Naive thymus-derived CD4-positive, alpha-beta T cell (primary cell): ENCODE measurements at regions not wholly inside any gene's neighbourhood (a gene's known extent, or its start where the extent isn't known, plus 50 kb on each side); places are given as distances from the start of the nearest gene placed in this dataset.

Source experiments
- ATAC-seq: fragments of 150-1000 bp; cut with Tn5 transposase; 2 replicates; pipeline ENCODE4 v1.10.0; 2021; ENCODE audit warnings: mild to moderate bottlenecking, moderate library complexity
- CTCF ChIA-PET: fragments of 350-600 bp; sonication (Branson Sonifier 250); formaldehyde crosslinking; loops from one replicate; lab custom pipeline; 2021; ENCODE audit warnings: antibody characterized with exemption; lab: Charles Lee
- POLR2A ChIA-PET: fragments of 350-600 bp; sonication (Branson Sonifier 250); formaldehyde crosslinking; loops from one replicate; lab custom pipeline; 2021; ENCODE audit warnings: antibody characterized with exemption, inconsistent platforms; lab: Charles Lee
- DNase-seq, 9 donors: peaks; one replicate each; pipeline versions ENCODE4 v3.0.0 to v3.0.0-alpha.2; 2020 to 2022; ENCODE audit warnings: mixed read lengths in 1 of 9
- H3K27ac ChIP-seq: one replicate; pipeline ENCODE4 v1.7.0; 2013; ENCODE audit warnings: mild to moderate bottlenecking, low read depth, low read length, moderate library complexity
- H3K27me3 ChIP-seq, 2 donors: one replicate each; pipeline ENCODE4 v1.7.0; 2013; ENCODE audit warnings: low read length in 2 of 2, mild to moderate bottlenecking in 2 of 2, moderate library complexity in 2 of 2; ENCODE audit not compliant: control insufficient read depth in 2 of 2, insufficient read depth in 2 of 2
- H3K36me3 ChIP-seq, 3 experiments: 1 replicate in 2 of 3; 2 replicates in 1 of 3; pipeline ENCODE4 v1.7.0; 2013; ENCODE audit warnings: low read length in 3 of 3, mild to moderate bottlenecking in 3 of 3, moderate library complexity in 1 of 3; ENCODE audit not compliant: insufficient read depth in 3 of 3, control insufficient read depth in 2 of 3
- H3K4me1 ChIP-seq, 2 donors: one replicate each; pipeline ENCODE4 v1.7.0; 2013; ENCODE audit warnings: low read length in 2 of 2, mild to moderate bottlenecking in 2 of 2, moderate library complexity in 1 of 2; ENCODE audit not compliant: control insufficient read depth in 2 of 2, insufficient read depth in 2 of 2
- H3K4me3 ChIP-seq: 2 replicates; pipeline ENCODE4 v1.7.0; 2013; ENCODE audit warnings: mild to moderate bottlenecking, low read length
- H3K9me3 ChIP-seq, 3 experiments: 1 replicate in 2 of 3; 2 replicates in 1 of 3; pipeline ENCODE4 v1.7.0; 2013; ENCODE audit warnings: low read length in 3 of 3; ENCODE audit not compliant: control insufficient read depth in 2 of 3
- H3K27ac Mint-ChIP-seq, 9 donors: one replicate each; pipeline ENCODE4 v1.8.0; 2020 to 2022; ENCODE audit warnings: mixed read lengths in 9 of 9, mild to moderate bottlenecking in 8 of 9, moderate library complexity in 5 of 9, inconsistent platforms in 2 of 9
- H3K27me3 Mint-ChIP-seq, 5 donors: one replicate each; pipeline ENCODE4 v1.8.0; 2021 to 2022; ENCODE audit warnings: mixed read lengths in 5 of 5, mild to moderate bottlenecking in 1 of 5
- H3K36me3 Mint-ChIP-seq, 5 donors: one replicate each; pipeline ENCODE4 v1.8.0; 2020 to 2022; ENCODE audit warnings: mixed read lengths in 5 of 5, mild to moderate bottlenecking in 3 of 5, inconsistent platforms in 1 of 5
- H3K4me1 Mint-ChIP-seq, 7 donors: one replicate each; pipeline ENCODE4 v1.8.0; 2020 to 2022; ENCODE audit warnings: mixed read lengths in 7 of 7, mild to moderate bottlenecking in 3 of 7, inconsistent platforms in 1 of 7
- H3K4me3 Mint-ChIP-seq, 10 donors: one replicate each; pipeline ENCODE4 v1.8.0; 2020 to 2022; ENCODE audit warnings: mild to moderate bottlenecking in 10 of 10, mixed read lengths in 10 of 10, moderate library complexity in 6 of 10, inconsistent platforms in 2 of 10
- H3K9me3 Mint-ChIP-seq, 11 donors: one replicate each; pipeline ENCODE4 v1.8.0; 2020 to 2022; ENCODE audit warnings: mixed read lengths in 11 of 11, mild to moderate bottlenecking in 4 of 11, inconsistent platforms in 1 of 11, moderate library complexity in 1 of 11
- intact Hi-C, 2 donors: fragments of 100-400 bp; cut with micrococcal nuclease; formaldehyde crosslinking; loops; one replicate each; pipeline ENCODE4 v1.15.1; 2023

DNA sequence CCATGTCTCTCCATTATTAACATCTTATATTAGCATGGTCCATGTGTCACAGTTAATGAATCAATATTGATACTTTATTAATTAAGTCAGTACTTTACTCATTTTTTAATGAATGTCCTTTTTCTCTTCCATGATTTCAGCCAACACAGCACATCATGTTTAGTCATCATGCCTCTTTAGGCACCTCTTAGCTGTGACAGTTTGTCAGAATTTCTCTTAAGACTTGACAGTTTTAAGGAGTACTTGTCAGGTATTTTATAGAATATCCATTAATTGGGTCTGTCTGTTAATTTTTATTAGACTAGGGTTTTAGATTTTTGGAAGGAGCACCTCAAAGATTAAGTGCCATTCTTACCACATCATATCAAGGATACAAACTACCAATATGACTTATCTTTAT is 729.4 kb downstream of the HACE1 start:
- Histone ChIP-seq H3K9me3 (no peaks in the 10 kb centered on the region), H3K4me1 (no peaks in the 10 kb centered on the region), H3K4me3 (no peak overlapping the region), H3K27ac (no peak overlapping the region), H3K27me3 (no peaks in the 10 kb centered on the region), H3K36me3 (no peaks in the 10 kb centered on the region)
- no peaks in the 10 kb centered on the region for H3K4me1 Mint-ChIP-seq
- no peak overlapping the region for H3K27ac Mint-ChIP-seq
- H3K9me3 Mint-ChIP-seq: peaks cover 0 to 5% (median 0%) of the 10 kb centered on the region in 11 donors
- no peak for DNase-seq
- CTCF ChIA-PET: no interaction called here
- no peaks in the 10 kb centered on the region for H3K36me3 Mint-ChIP-seq
- H3K27me3 Mint-ChIP-seq: no peaks in the 10 kb centered on the region
- no peak overlapping the region for H3K4me3 Mint-ChIP-seq
- ATAC-seq: no peak
- POLR2A ChIA-PET: no interaction called here
- intact Hi-C loops: no loop called here

DNA sequence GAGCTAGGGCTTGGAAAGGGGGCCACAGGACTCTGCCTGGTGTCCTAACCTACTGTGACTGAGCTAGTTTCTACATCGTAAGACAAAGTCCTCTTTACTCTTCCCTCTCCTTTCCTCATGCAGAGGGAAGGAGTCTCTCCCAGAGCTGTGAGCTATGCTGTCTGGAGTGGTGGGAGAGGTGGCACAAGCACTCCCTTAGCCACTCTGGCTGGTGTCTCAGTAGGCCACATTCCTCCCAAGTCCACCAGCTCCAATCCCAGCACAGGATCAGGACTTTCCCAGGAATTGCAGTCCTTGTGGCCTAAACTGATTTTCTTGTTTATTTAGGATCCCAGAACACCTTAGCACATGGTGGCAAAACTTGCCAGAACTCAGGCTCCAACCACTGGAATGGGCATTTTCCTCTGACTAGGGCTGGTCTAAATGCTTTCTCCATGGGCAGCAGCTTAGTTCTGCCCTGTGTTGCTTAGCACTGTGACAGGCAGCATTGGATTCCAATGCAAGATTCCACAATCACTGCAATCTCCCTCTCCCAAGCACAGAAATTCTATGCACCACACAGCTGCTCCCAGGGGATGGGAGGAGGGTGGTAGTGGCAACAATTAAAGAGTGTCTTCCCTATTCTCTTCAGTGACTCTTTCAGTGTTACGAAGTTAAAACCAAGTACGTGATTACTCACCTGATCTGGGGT is 733.3 kb downstream of the HACE1 start:
- H3K9me3 Mint-ChIP-seq: peaks cover 0 to 17% (median 0%) of the 10 kb centered on the region in 11 donors
- H3K4me3 Mint-ChIP-seq: no peak overlapping the region
- no peak overlapping the region for H3K4me3 ChIP-seq
- POLR2A ChIA-PET: no interaction called here
- CTCF ChIA-PET: no interaction called here
- no peaks in the 10 kb centered on the region for H3K4me1 ChIP-seq
- no peaks in the 10 kb centered on the region for H3K36me3 Mint-ChIP-seq
- no peaks in the 10 kb centered on the region for H3K36me3 ChIP-seq
- no peak overlapping the region for H3K27ac Mint-ChIP-seq
- no peaks in the 10 kb centered on the region for H3K27me3 ChIP-seq
- intact Hi-C loops: no loop called here
- DNase-seq (no peak), ATAC-seq (peak; percentile 16)
- no peaks in the 10 kb centered on the region for H3K4me1 Mint-ChIP-seq
- no peak overlapping the region for H3K27ac ChIP-seq
- no peaks in the 10 kb centered on the region for H3K27me3 Mint-ChIP-seq
- no peaks in the 10 kb centered on the region for H3K9me3 ChIP-seq

DNA sequence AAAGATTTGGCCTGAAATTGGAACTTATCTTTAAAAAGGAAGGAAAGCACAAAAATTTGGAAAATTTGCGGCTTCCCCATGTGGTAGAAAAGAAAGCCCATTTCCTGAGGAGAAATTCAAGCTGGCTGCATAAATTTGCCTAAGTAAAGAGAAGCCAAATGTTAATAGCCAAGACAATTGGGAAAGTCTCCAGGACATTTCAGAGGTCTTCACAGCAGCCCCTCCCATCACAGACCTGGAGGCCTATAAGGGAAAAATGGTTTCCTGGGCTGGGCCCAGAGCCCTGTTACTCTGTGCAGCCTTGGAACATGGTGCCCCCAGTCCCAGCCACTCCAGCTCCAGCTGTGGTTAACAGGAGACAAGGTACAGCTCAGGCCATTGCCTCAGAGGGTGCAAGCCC is 736.5 kb downstream of the HACE1 start:
- no peak for DNase-seq
- peaks cover 0 to 25% (median 0%) of the 10 kb centered on the region in 11 donors for H3K9me3 Mint-ChIP-seq
- intact Hi-C loops: no loop called here

DNA sequence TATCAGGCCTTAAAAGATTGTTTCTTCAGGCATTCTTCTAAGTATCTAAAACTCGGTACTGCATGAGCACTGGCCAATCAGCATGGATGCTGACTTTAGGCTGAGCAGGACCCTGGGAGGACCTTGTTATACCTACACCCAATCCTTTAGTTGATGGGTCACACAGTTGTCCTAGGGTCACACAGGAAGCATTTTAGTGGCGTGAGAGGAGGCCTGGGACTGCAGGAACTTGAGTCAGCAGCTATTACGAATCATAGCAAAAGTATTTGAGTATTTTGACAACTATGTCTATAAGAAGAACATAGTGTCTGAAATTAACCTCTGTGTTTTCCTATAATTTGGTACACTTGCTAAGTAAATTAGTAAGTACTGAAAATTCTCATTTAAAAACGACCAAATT is 741.4 kb downstream of the HACE1 start:
- H3K4me1 ChIP-seq: no peaks in the 10 kb centered on the region
- H3K4me1 Mint-ChIP-seq: no peaks in the 10 kb centered on the region
- H3K36me3 ChIP-seq: no peaks in the 10 kb centered on the region
- no peak for ATAC-seq
- H3K4me3 Mint-ChIP-seq: no peak overlapping the region
- no peak overlapping the region for H3K4me3 ChIP-seq
- H3K27me3 Mint-ChIP-seq: no peaks in the 10 kb centered on the region
- H3K27me3 ChIP-seq: no peaks in the 10 kb centered on the region
- no peak overlapping the region for H3K27ac ChIP-seq
- DNase-seq: no peak
- no peaks in the 10 kb centered on the region for H3K36me3 Mint-ChIP-seq
- H3K27ac Mint-ChIP-seq: no peak overlapping the region
- peaks cover 0 to 19% (median 0%) of the 10 kb centered on the region in 11 donors for H3K9me3 Mint-ChIP-seq
- CTCF ChIA-PET: no interaction called here
- POLR2A ChIA-PET: no interaction called here
- intact Hi-C loops: no loop called here
- no peaks in the 10 kb centered on the region for H3K9me3 ChIP-seq

More for the DNA sequence above, 736.5 kb downstream of the HACE1 start:
- Histone ChIP-seq H3K9me3 (no peaks in the 10 kb centered on the region), H3K36me3 (no peaks in the 10 kb centered on the region), H3K27me3 (no peaks in the 10 kb centered on the region), H3K27ac (no peak overlapping the region), H3K4me3 (no peak overlapping the region), H3K4me1 (no peaks in the 10 kb centered on the region)
- ATAC-seq: no peak
- H3K4me3 Mint-ChIP-seq: no peak overlapping the region
- no peak overlapping the region for H3K27ac Mint-ChIP-seq
- no peaks in the 10 kb centered on the region for H3K36me3 Mint-ChIP-seq
- POLR2A ChIA-PET: no interaction called here
- CTCF ChIA-PET: no interaction called here
- no peaks in the 10 kb centered on the region for H3K27me3 Mint-ChIP-seq
- H3K4me1 Mint-ChIP-seq: no peaks in the 10 kb centered on the region

DNA sequence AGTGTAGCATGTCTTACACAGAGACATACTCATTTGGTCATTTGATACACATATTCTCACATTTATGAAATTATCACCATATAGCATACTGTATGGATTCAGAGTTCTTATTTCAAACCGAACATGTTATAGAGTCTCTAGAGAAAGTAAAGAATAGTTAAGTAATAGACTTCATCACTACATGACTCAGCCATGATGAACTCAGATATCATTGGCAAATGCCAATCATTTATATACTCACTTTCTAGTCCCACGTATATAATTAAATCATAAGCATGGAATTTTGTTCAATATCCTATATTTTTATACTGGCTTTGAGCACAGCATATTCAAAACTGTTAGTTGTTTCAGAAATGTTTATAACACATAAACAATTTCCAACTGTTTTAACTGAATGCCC is 749.9 kb downstream of the HACE1 start:
- H3K27ac ChIP-seq: no peak overlapping the region
- ChIA-PET POLR2A (no interaction called here), CTCF (no interaction called here)
- Mint-ChIP-seq H3K4me1 (no peaks in the 10 kb centered on the region), H3K36me3 (no peaks in the 10 kb centered on the region), H3K4me3 (no peak overlapping the region), H3K9me3 (peaks cover 0 to 5% (median 0%) of the 10 kb centered on the region in 11 donors), H3K27ac (no peak overlapping the region), H3K27me3 (no peaks in the 10 kb centered on the region)
- no peak overlapping the region for H3K4me3 ChIP-seq
- intact Hi-C loops: no loop called here
- no peaks in the 10 kb centered on the region for H3K36me3 ChIP-seq
- H3K9me3 ChIP-seq: no peaks in the 10 kb centered on the region
- DNase-seq: no peak
- no peaks in the 10 kb centered on the region for H3K4me1 ChIP-seq
- no peaks in the 10 kb centered on the region for H3K27me3 ChIP-seq
- no peak for ATAC-seq

DNA sequence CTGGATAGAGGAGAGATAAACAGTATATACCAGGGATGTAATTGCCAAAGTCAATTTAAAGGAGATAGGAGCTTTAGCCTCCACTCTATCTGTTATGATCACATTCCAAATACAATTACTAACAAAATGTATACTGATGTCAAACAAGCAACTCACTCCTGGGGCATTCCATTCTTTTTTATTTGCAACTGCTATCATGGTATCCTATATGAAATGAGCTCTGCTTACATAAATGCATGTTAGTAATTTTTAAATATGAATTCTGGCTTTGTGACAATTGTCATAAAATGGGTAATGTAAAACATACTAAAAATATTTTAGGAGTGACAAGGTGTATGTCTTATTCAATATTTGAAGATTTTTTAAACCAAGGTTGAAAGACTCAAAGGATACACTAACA is 751.1 kb downstream of the HACE1 start:
- no peak for DNase-seq
- ChIA-PET CTCF (no interaction called here), POLR2A (no interaction called here)
- no peak overlapping the region for H3K27ac ChIP-seq
- Mint-ChIP-seq H3K36me3 (no peaks in the 10 kb centered on the region), H3K27me3 (no peaks in the 10 kb centered on the region), H3K9me3 (peaks cover 0 to 5% (median 0%) of the 10 kb centered on the region in 11 donors), H3K4me1 (no peaks in the 10 kb centered on the region), H3K4me3 (no peak overlapping the region), H3K27ac (no peak overlapping the region)
- intact Hi-C loops: no loop called here
- no peaks in the 10 kb centered on the region for H3K27me3 ChIP-seq
- no peaks in the 10 kb centered on the region for H3K36me3 ChIP-seq
- H3K9me3 ChIP-seq: no peaks in the 10 kb centered on the region
- no peak for ATAC-seq
- H3K4me1 ChIP-seq: no peaks in the 10 kb centered on the region
- H3K4me3 ChIP-seq: no peak overlapping the region

DNA sequence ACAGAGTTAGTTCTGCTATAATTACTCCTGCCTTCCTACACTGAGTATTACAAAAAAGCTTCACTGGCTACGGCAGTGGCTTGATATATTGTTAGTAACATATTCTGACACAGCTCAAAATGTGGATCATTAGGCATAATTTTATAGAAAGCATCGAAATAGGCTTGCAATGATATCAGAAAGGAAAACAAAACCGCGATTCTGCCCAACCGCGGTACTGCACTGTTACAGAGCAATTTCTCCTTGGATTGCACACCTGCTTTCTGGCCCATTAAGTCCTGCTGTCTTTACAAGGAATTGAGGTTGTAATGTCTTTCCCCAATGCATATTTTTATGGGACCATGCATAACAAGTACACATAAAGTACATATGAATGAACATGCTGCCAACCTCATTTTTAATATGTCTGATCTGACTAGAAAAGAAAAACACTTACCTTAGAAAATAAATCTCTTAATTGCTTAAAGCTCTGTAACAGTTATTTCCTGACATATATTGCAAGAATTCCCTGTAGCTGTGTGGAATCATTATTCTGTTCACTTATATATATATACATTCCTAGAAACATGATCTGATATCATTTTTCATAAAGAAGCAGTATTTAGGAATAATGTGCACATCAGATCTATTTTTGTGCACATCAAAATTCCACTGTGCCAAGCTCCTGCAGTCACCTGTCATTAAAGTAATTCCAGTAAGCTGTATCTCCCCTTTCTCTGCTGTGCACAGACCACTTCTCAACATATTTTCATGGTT is 763.9 kb downstream of the HACE1 start:
- Histone ChIP-seq H3K27me3 (no peaks in the 10 kb centered on the region), H3K9me3 (no peaks in the 10 kb centered on the region), H3K27ac (no peak overlapping the region), H3K36me3 (no peaks in the 10 kb centered on the region), H3K4me1 (no peaks in the 10 kb centered on the region), H3K4me3 (no peak overlapping the region)
- peaks cover 0 to 8% (median 1%) of the 10 kb centered on the region in 11 donors for H3K9me3 Mint-ChIP-seq
- H3K36me3 Mint-ChIP-seq: no peaks in the 10 kb centered on the region
- no peak overlapping the region for H3K4me3 Mint-ChIP-seq
- H3K27ac Mint-ChIP-seq: no peak overlapping the region
- H3K27me3 Mint-ChIP-seq: no peaks in the 10 kb centered on the region
- CTCF ChIA-PET: no interaction called here
- intact Hi-C loops: no loop called here
- no peak for ATAC-seq
- POLR2A ChIA-PET: no interaction called here
- no peak for DNase-seq
- H3K4me1 Mint-ChIP-seq: no peaks in the 10 kb centered on the region
